NCI-H524 (cell line): ENCODE measurements at regions not wholly inside any gene's neighbourhood (a gene's known extent, or its start where the extent isn't known, plus 50 kb on each side); places are given as distances from the start of the nearest gene placed in this dataset.
A peak's percentile ranks its signal among the peaks of the same experiment; 100 is the strongest.
"Not testable (repeated sequence)": the region's sequence is repeated elsewhere in the genome, so short reads cannot be mapped to it uniquely, and the experiment has no call there.

ENCODE experiments used
- DNase-seq, 2 experiments: peaks; one replicate each; lab custom pipeline; 2025; lab: John Stamatoyannopoulos, UW

DNA sequence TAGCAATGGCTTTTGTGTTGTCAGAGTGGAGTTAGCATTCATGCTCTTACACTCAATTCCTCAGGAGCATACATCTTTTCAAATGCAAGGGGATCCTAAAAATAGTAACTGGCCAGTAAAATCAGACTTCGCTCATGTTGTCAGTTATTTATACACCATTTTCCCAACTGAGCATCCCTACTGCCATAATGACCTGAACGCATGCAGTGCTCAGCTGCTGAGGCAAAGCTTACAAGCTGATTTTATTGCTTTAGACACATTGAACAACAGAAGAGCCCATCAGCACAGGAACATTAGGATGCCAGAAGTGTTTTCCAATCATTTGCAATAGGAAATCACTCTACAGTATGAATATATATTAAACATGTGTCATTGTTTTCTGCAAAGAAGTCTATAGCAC, 689.7 kb upstream of the BCHE start:
- no peak for DNase-seq

DNA sequence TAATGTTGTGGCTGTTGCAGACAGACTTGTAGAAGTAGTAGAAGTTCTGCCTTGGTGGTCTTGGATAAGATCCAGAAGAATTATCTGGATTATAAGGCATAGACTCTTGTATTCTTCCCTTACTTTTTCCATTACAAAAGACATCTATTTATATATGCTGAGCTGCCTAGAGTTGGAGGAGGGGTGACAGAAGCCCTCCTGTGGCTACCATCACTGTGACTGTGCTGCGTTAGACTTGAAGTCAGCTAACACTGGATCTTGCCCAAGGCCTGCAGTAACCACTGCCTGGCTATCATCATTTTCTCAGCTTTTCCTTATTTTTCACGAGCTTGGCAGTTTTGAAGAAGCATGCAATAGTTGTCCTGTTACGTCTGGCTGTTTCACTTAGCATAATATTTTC, 684.8 kb upstream of the BCHE start:
- no peak for DNase-seq

DNA sequence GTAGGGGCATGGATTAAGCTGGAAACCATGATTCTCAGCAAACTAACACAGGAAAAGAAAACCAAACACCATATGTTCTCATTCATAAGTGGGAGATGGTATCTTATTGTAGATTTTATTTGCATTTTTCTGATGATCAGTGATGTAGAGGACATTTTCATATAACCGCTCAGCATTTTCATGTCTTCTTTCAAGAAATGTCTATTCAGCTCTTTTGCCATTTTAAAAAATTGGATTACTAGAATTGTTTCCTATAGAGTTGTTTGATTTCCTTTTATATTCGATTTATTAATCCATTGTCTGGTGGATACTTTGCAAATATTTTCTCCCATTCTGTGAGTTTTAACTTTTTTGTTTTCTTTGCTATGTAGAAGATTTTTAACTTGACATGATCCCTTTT, 682.2 kb upstream of the BCHE start:
- no peak for DNase-seq

DNA sequence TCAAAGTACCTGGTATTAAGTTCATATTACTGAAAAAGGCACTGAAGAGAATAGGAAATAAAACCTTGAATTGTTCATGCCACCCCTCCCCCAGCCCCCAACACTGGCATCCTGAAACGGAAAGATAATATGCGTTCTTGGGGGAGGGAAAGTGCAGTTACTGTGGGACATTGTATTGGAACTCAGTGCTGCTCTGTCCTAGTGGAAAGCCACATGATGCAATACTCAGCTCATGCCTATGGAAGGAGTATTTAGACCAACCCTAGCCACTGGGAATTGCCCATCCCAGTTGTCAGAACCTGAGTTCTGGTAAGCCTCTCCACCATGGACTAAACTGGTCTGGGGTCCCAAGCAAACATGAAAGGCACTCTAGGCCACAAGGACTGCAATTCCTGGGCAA, 680.8 kb upstream of the BCHE start:
- no peak for DNase-seq

DNA sequence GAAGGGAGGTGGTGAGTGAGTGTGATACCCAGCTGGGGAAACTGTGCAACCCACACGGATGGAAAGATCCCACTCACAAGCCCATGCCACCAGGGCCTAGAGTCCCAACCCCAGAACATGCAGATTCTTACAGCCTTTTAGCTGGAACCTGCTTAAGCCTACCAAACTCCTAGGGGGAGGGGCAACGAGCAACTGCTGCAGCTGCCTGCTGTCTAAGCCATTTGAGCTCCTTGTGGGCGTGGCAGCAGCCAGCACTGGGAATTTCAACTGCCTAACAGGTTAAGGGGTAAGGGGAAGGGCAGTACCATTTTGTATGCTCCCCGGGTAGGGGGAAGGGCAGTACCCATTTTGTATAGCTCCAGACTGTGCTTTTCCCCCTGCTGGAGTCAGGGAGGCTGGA, 673.2 kb upstream of the BCHE start:
- peak; percentile 11 to 43 for DNase-seq

DNA sequence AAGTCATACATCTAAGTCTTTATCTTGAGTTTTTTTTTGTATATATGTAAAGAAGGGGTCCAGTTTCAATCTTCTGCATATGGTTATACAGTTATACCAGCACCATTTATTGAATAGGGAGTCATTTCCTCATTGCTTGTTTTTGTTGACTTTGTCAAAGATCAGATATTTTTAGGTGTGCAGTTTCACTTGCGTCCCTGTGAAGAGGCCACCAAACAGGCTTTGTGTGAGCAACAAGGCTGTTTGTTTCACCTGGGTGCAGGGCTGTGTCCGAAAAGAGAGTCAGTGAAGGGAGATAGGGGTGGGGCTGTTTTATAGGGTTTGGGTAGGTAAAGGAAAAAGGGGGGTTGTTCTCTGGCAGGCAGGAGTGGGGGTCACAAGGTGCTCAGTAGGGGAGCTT, 663.2 kb upstream of the BCHE start:
- DNase-seq = not testable (repeated sequence)

DNA sequence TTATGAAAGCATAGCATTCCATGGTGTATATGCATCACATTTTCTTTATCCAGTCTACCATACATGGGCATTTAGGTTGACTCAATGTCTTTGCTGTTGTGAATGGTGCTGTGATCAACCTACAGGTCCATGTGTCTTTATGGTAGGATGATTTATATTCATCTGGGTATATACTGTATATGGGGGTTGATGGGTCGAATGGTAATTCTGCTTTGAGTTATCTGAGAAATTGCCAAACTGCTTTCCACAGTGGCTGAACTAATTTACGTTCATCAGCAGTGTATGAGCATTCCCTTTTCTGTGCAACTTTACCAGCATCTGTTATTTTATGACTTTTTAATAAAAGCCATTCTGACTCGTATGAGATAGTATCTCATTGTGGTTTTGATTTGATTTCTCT, 662.4 kb upstream of the BCHE start:
- DNase-seq = no peak

DNA sequence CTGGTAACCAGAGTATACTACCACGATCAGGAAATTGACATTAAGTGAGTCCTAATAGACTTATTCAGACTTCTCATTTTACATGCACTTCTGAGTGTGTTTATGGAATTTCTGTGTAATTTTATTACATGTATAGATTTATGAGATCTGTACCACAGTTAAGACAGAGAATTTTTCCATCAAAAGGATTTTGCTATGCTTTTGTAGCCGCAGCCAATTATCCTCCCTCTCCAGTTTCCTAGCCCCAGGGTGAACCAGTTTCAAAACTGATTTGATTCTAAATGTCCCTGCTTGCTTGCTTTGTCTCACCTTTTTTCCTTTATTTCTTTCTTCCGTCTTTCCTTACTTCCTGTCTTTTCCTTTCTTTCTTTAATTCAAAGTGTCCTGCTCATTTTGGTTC, 661.2 kb upstream of the BCHE start:
- DNase-seq = no peak

DNA sequence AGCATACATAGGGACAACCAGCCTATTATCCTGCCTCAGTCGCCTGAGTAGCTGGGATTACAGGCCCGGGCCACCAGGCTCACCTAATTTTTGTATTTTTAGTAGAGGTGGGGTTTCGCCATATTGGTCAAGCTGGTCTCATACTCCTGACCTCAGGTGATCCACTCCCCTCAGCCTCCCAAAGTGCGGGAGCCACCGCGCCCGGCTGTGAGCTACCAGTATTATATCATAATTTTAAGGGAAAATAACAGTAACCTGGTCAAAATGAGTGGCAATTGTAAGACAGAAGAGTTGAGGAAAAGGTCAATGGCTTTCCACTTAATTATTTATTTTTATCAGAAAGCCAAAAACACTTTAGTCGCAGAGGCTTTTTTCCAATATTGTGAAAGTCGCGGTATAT, 652.6 kb upstream of the BCHE start:
- no peak for DNase-seq

DNA sequence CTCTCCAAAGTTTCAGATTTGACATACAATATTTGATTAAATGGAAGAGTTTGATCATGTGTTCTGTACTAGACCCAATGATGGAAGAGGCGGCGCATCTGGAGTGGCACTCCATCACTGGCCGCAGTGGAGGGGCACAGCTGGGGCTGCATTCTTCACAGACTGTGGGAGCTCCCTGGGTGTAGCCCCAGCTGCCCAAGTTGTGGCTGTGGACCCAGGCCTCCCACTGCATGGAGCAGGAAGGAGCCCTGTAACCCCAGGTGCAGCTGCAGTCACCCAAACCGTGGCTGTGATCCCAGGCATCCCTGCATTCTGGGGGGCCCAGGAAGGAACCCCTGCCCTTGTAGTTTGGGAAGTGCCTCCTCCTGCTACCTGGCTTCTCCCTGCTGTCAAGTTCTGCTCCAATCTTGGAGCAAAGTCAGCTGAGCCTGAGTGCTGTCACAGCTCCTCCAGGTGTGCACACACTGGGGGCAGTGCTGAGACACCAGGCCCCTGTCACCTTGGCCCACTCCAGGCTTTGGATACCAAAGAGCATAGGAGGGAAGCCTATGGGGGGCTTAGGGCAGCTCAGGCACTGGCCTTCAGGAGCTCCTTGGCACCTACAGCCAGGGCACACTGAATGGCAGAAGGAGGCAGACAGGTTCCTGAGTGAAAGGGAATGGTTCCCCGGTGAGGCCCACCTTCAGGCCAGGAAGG, 651.9 kb upstream of the BCHE start:
- no peak for DNase-seq

DNA sequence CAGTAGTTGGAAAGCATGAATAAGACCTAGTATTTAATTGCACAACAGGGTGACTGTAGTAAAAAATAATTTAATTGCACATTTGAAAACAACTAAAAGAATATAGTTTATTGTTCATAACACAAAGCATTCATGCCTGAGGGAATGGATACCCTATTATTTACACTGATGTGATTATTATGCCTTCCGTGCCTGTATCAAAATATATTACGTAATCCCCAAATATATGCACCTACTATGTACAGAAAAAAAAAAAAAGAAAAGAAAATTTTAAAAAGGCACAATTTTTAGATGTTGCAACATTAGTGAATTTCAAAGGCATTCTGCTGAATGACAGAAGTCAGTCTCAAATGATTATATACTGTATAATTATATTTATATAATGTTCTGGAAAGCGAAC, 647.2 kb upstream of the BCHE start:
- no peak for DNase-seq

DNA sequence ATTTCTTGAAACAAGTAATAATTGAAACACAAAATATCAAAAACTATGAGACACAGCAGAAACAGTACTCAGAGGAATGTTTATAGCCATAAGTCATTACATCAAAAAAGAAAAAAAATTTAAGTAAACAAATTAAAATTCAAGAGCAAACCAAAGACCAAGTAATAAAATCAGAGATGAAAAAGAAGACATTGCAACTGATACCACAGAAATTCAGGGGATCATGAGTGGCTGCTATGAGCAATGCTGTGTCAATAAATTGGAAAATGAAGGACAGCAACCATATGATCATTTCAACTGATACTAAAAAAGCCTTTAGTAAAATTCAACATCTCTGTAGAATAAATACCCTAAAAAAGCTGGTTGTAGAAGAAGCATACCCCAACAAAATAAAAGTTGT, 644.1 kb upstream of the BCHE start:
- DNase-seq = no peak

DNA sequence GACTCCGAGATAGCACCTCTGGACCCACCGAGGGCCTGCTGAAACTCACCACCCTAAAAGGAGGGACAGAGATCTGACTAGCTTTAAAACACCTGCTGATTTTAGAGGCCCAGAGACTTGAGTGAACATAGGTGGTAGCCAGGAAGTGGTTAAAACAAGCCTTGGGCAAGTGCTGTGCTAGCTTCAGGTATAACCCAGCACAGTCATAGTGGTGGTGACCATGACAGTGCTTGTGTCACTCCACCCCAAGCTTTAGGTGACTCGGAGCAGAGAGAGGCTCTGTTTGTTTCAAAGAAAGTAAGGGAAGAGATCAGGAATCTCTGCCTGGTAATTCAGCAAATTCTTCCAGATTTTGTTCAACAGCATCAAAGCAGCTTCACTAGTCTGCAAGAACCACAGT, 641.1 kb upstream of the BCHE start:
- no peak for DNase-seq

DNA sequence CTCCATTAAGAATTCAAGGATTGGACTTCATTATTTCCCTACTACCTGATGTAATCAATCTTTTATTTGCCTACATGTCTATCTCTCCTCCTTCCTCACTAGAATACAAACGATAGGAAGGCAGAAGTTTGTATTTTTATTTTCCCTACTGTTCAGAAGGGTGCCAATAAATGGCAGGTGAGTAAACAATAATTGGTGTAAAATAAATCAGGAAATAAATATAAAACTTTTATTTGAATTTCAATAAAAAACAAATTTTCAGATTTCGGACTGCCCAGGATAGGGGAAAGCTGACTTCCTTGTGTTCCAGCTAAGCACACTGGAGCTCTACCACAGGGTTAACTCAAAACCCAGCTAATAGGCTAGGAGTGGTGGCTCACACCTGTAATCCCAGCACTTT, 636.3 kb upstream of the BCHE start:
- no peak for DNase-seq

DNA sequence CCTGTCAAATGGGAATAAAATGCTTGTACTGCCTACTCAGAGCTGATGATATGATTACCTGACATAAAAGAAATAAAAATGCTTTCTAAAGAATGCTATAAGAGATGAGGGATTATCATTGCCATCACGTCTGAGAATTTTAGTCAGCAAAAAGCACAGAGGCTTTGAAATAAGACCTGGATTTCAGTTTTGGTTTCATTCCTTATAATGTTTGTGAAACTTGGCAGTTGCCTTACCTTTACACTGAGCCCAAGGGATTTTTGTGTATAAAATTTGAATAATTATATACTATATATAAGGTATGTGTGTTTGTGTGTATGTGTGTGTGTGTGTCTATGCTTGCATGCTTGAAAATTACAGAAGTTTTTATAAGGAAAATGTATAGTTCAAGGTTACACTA, 634.8 kb upstream of the BCHE start:
- no peak for DNase-seq

DNA sequence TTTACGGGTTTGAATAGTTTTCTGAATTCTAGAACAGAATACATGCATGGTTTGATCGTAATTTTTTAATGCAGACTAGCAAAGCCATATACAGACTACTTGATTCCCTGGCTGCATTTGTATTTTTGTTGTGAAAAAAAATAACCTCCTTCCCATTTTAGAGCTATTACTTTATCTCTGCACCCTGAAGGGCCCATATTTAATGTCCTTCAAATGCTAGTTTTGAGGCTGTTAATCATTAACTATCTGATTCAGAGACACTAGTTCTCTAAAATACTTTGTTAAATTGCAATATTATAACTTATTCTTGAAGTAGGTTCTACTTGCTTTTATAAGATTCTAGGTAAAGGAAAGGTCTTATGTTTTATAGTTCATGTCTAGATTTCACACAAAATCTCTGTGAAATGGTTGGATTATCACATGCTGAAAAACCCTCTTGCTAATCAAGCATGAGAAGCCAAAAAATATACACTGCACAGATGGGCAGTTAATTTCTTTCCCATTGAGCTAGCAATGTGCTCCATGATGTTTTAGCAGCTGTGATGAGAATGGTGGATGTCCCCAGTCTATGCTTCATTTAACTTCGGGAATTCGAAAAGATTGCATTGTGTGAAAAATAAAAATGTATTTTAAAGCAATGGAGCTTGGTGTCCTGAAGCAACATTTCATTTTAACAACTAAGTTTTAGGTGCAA, 634.0 kb upstream of the BCHE start:
- DNase-seq = peak; percentile 8 to 45

DNA sequence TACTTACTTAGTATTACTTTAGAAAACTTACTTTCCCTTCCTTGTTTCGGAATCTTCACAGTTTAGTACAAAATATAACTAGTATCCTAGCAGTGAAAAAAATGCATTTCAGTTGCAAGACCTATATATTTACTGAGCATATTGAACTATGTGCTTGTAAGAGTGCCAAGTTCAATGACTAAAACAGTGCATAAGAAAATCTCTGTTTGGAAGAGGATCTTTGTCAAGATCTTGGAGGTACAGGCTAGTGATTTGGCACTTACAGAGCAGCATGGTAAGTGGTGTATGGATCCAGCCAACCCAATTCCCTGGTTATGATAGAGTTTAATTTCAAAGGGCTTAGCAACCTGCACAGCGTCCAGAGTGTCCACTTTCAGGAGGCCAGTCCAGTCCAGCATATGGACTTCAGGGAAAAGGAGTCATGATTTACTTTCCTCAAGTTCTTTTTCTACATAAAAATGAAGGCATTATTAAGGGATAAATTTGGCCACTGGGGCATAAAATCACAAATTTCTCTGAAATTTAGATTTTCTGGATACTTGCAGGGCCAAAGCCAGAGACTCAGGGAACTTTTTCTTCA, 625.8 kb upstream of the BCHE start:
- no peak for DNase-seq

DNA sequence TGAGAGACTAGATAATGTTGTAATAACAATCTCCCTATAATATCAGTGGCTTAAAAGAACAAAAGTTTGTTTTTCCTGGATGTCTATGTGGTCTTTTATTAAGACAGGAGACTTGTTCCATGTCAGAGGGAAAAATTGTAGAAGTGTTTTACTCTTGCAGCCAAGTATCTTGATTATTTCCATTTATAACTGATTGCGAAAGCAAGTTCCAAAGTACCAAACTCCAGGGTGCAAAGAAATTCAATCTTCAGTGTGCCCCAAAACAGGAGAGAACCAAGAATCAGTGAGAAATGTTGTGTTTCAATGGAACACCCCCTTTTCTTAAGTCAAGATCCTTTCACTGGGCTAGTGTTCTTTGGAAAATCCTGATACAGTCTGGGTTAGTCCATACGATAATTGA, 624.4 kb upstream of the BCHE start:
- DNase-seq = no peak

DNA sequence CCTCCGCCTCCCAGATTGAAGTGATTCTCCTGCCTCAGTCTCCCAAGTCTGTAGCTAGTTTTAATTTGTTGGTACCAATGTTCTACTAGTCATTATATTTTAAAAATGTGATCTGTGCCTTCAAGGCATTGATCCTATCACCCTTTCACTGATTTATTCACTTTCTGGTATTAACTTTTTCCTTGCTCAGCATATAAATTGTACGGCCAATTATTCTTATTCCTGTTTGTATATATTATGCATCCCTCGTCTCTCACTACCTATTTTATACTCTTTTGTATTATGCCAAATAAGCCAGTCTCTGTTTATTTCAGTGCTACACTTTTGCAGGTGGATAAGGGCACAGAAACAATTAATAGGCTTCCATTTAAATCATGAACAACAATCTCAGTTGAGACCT, 620.2 kb upstream of the BCHE start:
- DNase-seq = no peak

DNA sequence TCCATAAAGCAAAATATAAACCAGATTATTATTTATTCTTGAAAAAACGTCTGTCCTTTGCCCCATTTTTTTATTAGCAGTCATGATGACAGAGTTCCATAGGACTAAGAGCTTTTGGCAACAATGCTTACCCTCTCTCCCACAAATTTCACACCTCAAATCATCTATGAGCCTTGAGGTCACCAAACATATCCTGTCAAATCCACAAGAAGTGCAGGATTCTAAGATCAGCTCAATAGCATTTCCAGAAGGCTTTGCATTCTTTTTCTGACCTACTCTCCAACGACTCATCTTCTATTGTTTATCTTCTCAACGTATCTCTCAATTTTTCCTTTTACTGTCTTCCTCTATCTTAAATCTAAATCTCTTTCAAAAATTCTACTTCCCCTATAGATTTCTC, 619.1 kb upstream of the BCHE start:
- no peak for DNase-seq

DNA sequence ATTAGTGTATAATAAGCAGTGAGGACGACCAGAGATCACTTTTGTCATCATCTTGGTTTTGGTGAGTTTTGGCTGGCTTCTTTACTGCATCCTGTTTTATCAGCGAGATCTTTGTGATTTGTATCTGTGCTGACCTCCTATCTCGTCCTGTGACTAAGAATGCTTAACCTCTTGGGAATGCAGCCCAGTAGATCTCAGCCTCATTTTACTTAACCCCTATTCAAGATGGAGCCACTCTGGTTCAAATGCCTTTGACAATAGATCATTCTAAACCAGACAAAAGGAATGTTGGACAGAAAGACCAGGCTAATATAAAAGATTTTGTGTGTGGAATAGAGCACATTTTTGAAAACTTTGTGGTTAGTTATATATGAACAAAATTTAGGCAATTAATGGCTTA, 618.5 kb upstream of the BCHE start:
- no peak for DNase-seq

DNA sequence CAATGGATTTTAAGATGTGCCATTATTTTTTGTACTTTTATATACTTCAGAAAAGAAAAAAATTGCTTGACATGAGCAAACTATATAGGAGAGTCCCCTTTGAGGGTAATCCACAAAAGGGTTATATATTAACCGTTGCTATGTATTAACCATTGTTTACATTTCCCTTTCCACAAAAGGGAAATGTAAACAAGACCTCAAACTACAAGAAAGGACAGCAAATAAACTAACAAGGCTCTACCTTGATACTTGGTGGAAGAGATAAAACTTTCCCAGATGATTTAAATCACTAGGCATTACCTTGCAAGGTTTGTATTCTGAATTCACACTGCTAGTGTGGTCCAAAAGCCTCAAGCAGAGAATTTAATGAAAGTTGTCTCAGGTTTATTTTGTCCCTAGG, 616.3 kb upstream of the BCHE start:
- no peak for DNase-seq

DNA sequence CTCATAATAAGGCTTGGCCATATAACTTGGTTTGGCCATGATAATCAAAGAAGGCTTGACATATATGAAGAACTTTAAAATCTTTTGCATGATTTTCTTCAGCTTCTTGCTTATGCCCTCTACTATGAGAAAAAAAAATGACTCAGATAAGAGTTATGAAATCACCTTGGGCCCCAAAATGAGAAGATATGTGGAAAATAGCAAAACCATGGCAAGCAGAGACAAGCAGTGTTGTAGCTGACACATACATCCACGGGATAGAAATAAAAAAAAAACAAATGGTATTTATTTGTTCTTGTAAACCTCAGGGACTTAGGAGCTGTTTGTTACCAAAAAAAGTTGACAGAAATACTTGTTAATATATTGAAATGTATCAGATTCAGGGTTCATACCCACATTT, 614.8 kb upstream of the BCHE start:
- DNase-seq = no peak

DNA sequence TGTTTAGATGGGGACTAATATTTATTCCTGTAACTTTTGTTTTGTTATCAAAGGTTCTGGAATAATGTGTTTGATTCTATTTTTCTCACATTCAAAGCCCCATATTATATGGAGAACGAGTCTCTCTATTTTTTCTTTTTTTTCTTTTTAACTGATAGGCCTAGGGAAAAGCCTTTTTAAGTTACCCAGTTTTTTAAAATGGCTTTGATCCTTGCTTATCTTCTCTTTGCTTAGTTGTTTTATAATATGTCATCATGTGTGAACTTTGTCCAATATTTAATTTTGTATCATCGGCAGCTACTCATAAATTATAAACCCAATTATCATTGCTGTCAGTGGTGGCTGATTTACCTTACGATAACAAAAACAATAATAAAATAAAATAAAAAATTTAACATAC, 610.3 kb upstream of the BCHE start:
- DNase-seq = no peak
